Uterus (tissue), 3 donors: ENCODE measurements at regions not wholly inside any gene's neighbourhood (a gene's known extent, or its start where the extent isn't known, plus 50 kb on each side); places are given as distances from the start of the nearest gene placed in this dataset.

ENCODE experiments used
- DNase-seq, 2 donors: peaks; one replicate each; pipeline ENCODE4 v3.0.0-alpha.2; 2019 to 2020
- H3K27ac ChIP-seq, 2 donors: fragments of 200-600 bp; sonication (generic); 1 replicate in 1 of 2; 2 replicates in 1 of 2; pipeline ENCODE4 v1.5.1; 2016 to 2018
- H3K27me3 ChIP-seq, 2 donors: fragments of 200-600 bp; sonication (generic); one replicate each; pipeline ENCODE4 v1.5.1; 2018 to 2019; ENCODE audit warnings: control low read depth in 1 of 2
- H3K36me3 ChIP-seq, 2 donors: fragments of 200-600 bp; sonication (generic); one replicate each; pipeline ENCODE4 v1.5.1; 2019; ENCODE audit warnings: control low read depth in 1 of 2
- H3K4me1 ChIP-seq, 2 donors: fragments of 200-600 bp; sonication (generic); one replicate each; pipeline ENCODE4 v1.5.1; 2018 to 2019; ENCODE audit warnings: control low read depth in 1 of 2
- H3K4me3 ChIP-seq, 2 donors: fragments of 200-600 bp; sonication (generic); 1 replicate in 1 of 2; 2 replicates in 1 of 2; pipeline ENCODE4 v1.5.1; 2018 to 2019; ENCODE audit warnings: mild to moderate bottlenecking in 1 of 2
- H3K9me3 ChIP-seq, 2 donors: fragments of 200-600 bp; sonication (generic); one replicate each; pipeline ENCODE4 v1.5.1; 2019; ENCODE audit warnings: control low read depth in 1 of 2
- POLR2A ChIP-seq, 2 donors: fragments of 450-650 bp; IDR thresholded peaks; one replicate each; pipeline ENCODE4 v1.6.1; 2016; ENCODE audit warnings: antibody characterized with exemption in 2 of 2, mild to moderate bottlenecking in 1 of 2, moderate library complexity in 1 of 2
- intact Hi-C: fragments of 100-400 bp; cut with DNase I; formaldehyde crosslinking; loops from one replicate; pipeline ENCODE4 v1.15.1; 2023; ENCODE audit warnings: low total_unique reads
- TF ChIP-seq, protein P1 (sequence below), 4 experiments: fragments of 200-600 bp in 2 of 4; fragments of 450-650 bp in 2 of 4; sonication (generic) in 2 of 4; IDR thresholded peaks; one replicate each; pipeline ENCODE4 v1.5.1; 2016 to 2019; ENCODE audit warnings: antibody characterized with exemption in 4 of 4, mild to moderate bottlenecking in 2 of 4, moderate library complexity in 1 of 4
- donor health status: DM: yes; HTN: yes; CAD: no.

DNA sequence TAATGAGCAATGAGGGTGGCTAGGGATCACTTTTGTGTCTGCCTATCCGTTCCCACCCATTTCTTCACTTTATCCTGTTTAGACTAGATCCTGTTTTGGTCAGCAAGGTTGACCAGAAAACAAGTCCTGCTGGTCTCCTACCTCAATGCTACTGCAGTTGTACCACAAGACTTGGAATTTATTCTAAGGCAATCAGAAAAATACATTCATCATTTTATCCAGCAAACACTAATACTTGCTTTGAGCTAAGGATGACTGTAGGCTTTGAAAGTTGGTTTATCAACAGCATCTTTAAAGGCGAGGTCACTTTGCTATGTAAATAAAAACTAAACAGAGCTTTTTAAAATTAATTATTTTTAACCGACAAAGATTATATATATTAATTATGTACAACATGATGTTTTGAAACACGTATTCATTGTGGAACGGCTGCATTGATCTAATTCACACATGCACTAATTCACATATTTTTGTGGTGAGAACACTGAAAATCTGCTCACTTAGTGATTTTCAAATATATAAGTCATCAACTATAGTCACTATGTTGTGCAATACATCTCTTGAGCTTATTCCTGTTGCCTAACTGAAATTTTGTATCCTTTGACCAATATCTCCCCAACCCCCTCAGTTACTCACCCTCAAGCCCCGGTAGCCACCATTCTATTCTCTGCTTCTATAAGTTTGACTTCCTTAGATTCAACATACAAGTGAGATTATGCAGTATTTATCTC is 125.9 kb upstream of the HS3ST3A1 start:
- no peak for TF ChIP-seq POLR2A (IDR thresholded peaks at IDR 0.05)
- TF ChIP-seq, protein P1, sequence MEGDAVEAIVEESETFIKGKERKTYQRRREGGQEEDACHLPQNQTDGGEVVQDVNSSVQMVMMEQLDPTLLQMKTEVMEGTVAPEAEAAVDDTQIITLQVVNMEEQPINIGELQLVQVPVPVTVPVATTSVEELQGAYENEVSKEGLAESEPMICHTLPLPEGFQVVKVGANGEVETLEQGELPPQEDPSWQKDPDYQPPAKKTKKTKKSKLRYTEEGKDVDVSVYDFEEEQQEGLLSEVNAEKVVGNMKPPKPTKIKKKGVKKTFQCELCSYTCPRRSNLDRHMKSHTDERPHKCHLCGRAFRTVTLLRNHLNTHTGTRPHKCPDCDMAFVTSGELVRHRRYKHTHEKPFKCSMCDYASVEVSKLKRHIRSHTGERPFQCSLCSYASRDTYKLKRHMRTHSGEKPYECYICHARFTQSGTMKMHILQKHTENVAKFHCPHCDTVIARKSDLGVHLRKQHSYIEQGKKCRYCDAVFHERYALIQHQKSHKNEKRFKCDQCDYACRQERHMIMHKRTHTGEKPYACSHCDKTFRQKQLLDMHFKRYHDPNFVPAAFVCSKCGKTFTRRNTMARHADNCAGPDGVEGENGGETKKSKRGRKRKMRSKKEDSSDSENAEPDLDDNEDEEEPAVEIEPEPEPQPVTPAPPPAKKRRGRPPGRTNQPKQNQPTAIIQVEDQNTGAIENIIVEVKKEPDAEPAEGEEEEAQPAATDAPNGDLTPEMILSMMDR (IDR thresholded peaks at IDR 0.05) = no peak
- intact Hi-C loops = no loop called here

DNA sequence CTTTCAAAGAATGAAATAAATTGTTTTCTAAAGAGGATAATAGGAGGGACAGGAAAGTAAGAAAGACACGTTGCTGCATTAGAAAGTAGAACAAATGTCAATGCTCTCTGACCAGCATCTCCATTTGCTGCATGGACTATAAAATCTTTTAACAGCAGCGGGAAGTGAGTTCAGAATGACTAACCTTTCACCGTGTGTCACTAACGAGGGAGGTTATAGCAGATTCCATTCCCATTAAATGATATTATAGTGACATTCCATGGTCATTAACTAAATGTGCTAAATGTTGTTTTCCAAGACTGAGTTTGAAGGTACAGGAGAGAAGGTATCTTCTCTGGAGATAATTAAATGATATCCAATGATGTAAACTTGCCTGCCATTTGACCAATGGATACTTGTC is 127.1 kb upstream of the HS3ST3A1 start:
- intact Hi-C loops = no loop called here
- no peak for DNase-seq
- no peaks in the 10 kb centered on the region for H3K4me1 ChIP-seq
- H3K4me3 ChIP-seq = no peak overlapping the region
- no peaks in the 10 kb centered on the region for H3K27me3 ChIP-seq
- H3K36me3 ChIP-seq = no peaks in the 10 kb centered on the region
- no peak for TF ChIP-seq POLR2A (IDR thresholded peaks at IDR 0.05)
- TF ChIP-seq, protein P1 (IDR thresholded peaks at IDR 0.05) = no peak
- H3K9me3 ChIP-seq = no peaks in the 10 kb centered on the region
- no peak overlapping the region for H3K27ac ChIP-seq

More for the DNA sequence above, 125.9 kb upstream of the HS3ST3A1 start:
- Histone ChIP-seq H3K4me1 (no peaks in the 10 kb centered on the region), H3K27me3 (no peaks in the 10 kb centered on the region), H3K4me3 (no peak overlapping the region), H3K27ac (no peak overlapping the region), H3K9me3 (no peaks in the 10 kb centered on the region), H3K36me3 (no peaks in the 10 kb centered on the region)
- DNase-seq = no peak

DNA sequence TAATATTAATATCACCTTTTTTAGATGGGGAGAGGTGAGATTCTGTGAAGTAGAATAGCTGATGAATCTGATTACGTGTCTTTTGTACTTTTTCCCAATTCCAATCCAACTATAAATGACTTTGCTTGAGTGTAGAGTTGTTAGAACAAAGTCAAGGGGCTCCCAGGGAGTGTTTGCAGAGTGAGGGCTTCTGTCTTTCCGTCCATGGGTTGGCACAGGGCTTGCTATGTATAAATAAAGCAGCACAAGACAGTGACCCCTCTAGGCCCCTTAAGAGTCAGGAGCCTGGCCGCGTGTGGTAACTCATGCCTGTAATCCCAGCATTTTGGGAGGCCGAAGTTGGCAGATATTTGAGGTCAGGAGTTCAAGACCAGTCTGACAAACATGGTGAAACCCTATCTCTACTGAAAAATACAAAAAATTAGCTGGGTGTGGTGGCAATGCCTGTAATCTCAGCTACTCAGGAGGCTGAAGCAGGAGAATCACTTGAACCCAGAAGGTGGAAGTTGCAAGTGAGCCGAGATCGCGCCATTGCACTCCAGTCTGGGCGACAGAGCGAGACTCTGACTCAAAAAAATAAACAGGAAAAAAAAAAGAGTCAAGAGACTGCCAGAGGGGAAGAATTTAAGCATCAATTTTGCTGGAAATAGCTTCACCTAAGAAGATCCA is 127.9 kb upstream of the HS3ST3A1 start:
- intact Hi-C loops = no loop called here
- Histone ChIP-seq H3K27ac (no peak overlapping the region), H3K36me3 (no peaks in the 10 kb centered on the region), H3K4me1 (no peaks in the 10 kb centered on the region), H3K4me3 (no peak overlapping the region), H3K27me3 (no peaks in the 10 kb centered on the region), H3K9me3 (no peaks in the 10 kb centered on the region)
- DNase-seq = no peak
- TF ChIP-seq, protein P1 (IDR thresholded peaks at IDR 0.05) = no peak
- TF ChIP-seq POLR2A (IDR thresholded peaks at IDR 0.05) = no peak

DNA sequence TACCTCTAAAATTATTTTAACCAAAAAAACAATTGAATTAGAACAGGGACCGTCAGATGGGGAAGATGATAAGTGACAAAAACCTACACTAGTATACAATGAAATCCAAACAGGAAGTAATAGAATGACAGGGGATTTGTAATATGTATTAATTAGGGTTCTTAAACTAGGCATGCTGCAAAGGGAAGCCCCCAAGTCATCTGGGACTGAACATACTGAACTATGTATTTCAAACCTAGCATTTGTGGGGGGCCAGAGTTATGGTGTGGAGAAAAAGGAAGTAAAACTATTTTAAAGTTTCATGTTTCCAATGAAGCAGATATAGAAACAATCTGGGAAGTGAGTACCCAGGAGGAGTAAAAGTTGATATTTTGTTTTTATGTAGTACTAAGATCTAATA is 133.2 kb upstream of the HS3ST3A1 start:
- TF ChIP-seq, protein P1 (IDR thresholded peaks at IDR 0.05) = no peak
- H3K27ac ChIP-seq = no peak overlapping the region
- no peak for DNase-seq
- H3K9me3 ChIP-seq = no peaks in the 10 kb centered on the region
- H3K4me1 ChIP-seq = no peaks in the 10 kb centered on the region
- no peak overlapping the region for H3K4me3 ChIP-seq
- H3K27me3 ChIP-seq = no peaks in the 10 kb centered on the region
- intact Hi-C loops = no loop called here
- H3K36me3 ChIP-seq = no peaks in the 10 kb centered on the region

DNA sequence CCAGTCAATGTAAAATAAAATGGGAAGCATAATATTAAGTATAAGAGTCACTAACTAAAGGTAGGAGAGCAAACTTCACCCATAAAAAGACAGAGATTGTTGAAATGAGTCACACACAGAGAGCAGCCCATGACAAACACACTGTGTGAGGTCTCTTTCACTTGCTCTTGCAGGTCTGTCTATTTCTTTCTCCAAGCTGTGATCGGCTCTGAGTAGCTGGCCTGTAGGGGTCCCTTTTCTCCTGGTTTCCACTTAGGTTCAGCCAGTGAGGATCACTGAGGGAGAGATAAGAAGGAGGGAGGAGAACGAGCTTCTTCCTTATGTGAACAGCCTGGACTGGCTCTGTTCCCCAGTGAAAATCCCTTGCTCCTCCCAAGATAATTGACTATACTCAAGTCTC is 133.7 kb upstream of the HS3ST3A1 start:
- Histone ChIP-seq H3K4me1 (no peaks in the 10 kb centered on the region), H3K36me3 (no peaks in the 10 kb centered on the region), H3K9me3 (no peaks in the 10 kb centered on the region), H3K27ac (no peak overlapping the region), H3K4me3 (no peak overlapping the region), H3K27me3 (no peaks in the 10 kb centered on the region)
- intact Hi-C loops = no loop called here
- DNase-seq = no peak
- TF ChIP-seq, protein P1 (IDR thresholded peaks at IDR 0.05) = no peak
- TF ChIP-seq POLR2A (IDR thresholded peaks at IDR 0.05) = no peak
